Adipocyte (in vitro differentiated cells): ENCODE measurements at regions not wholly inside any gene's neighbourhood (a gene's known extent, or its start where the extent isn't known, plus 50 kb on each side); places are given as distances from the start of the nearest gene placed in this dataset.
A peak's percentile ranks its signal among the peaks of the same experiment; 100 is the strongest.

Source experiments
- DNase-seq: peaks from one replicate; pipeline ENCODE4 v3.0.0-alpha.2; 2015; ENCODE audit warnings: low read depth
- H3K27me3 ChIP-seq: replicated peaks from 2 replicates; pipeline ENCODE4 v1.7.0; 2013; ENCODE audit warnings: mild to moderate bottlenecking, low read length, moderate library complexity; ENCODE audit not compliant: control insufficient read depth, insufficient read depth
- H3K36me3 ChIP-seq: 2 replicates; pipeline ENCODE4 v1.7.0; 2013; ENCODE audit warnings: low read length, mild to moderate bottlenecking, moderate library complexity; ENCODE audit not compliant: control insufficient read depth, insufficient read depth, severe bottlenecking
- H3K4me1 ChIP-seq: 2 replicates; pipeline ENCODE4 v1.7.0; 2013; ENCODE audit warnings: mild to moderate bottlenecking, low read length, moderate library complexity; ENCODE audit not compliant: control insufficient read depth, insufficient read depth
- H3K4me3 ChIP-seq: 2 replicates; pipeline ENCODE4 v1.7.0; 2013; ENCODE audit warnings: mild to moderate bottlenecking, low read length, moderate library complexity
- H3K9ac ChIP-seq: 2 replicates; pipeline ENCODE4 v1.7.0; 2013; ENCODE audit warnings: mild to moderate bottlenecking, low read length, moderate library complexity
- H3K9me3 ChIP-seq: 2 replicates; pipeline ENCODE4 v1.7.0; 2013; ENCODE audit warnings: mild to moderate bottlenecking, low read length, moderate library complexity; ENCODE audit not compliant: control insufficient read depth

GRCh38 chr4:111693758-111694157 lies 451.5 kb upstream of the FAM241A start:
- H3K27me3 ChIP-seq: no peaks in the 10 kb centered on the region

GRCh38 chr4:111695677-111696076 lies 449.6 kb upstream of the FAM241A start:
- no peaks in the 10 kb centered on the region for H3K9me3 ChIP-seq
- H3K4me1 ChIP-seq: no peaks in the 10 kb centered on the region
- DNase-seq: no peak
- no peaks in the 10 kb centered on the region for H3K36me3 ChIP-seq
- H3K27me3 ChIP-seq: no peaks in the 10 kb centered on the region
- no peak overlapping the region for H3K9ac ChIP-seq
- H3K4me3 ChIP-seq: no peak overlapping the region

More at GRCh38 chr4:111693758-111694157, 451.5 kb upstream of the FAM241A start:
- Histone ChIP-seq H3K4me1 (peaks cover 14% of the 10 kb centered on the region), H3K4me3 (no peak overlapping the region), H3K9me3 (no peaks in the 10 kb centered on the region), H3K36me3 (no peaks in the 10 kb centered on the region), H3K9ac (no peak overlapping the region)
- DNase-seq: no peak

- no peaks in the 10 kb centered on the region for H3K4me1 ChIP-seq
- no peaks in the 10 kb centered on the region for H3K9me3 ChIP-seq
- no peak overlapping the region for H3K9ac ChIP-seq
- DNase-seq: no peak
- H3K36me3 ChIP-seq: no peaks in the 10 kb centered on the region
- no peak overlapping the region for H3K4me3 ChIP-seq
- no peaks in the 10 kb centered on the region for H3K27me3 ChIP-seq
Observed at GRCh38 chr4:111696505-111696904, 448.7 kb upstream of the FAM241A start.

- DNase-seq: no peak
- Histone ChIP-seq H3K4me3 (no peak overlapping the region), H3K9ac (no peak overlapping the region), H3K4me1 (no peaks in the 10 kb centered on the region), H3K36me3 (no peaks in the 10 kb centered on the region), H3K27me3 (no peaks in the 10 kb centered on the region), H3K9me3 (no peaks in the 10 kb centered on the region)
Observed at GRCh38 chr4:111697176-111697942, 447.9 kb upstream of the FAM241A start.

GRCh38 chr4:111698361-111698760 lies 446.9 kb upstream of the FAM241A start:
- DNase-seq: no peak
- Histone ChIP-seq H3K36me3 (no peaks in the 10 kb centered on the region), H3K27me3 (no peaks in the 10 kb centered on the region)

GRCh38 chr4:111699165-111699564 lies 446.1 kb upstream of the FAM241A start:
- no peak for DNase-seq
- Histone ChIP-seq H3K4me3 (no peak overlapping the region), H3K36me3 (no peaks in the 10 kb centered on the region), H3K9ac (no peak overlapping the region), H3K9me3 (no peaks in the 10 kb centered on the region), H3K4me1 (no peaks in the 10 kb centered on the region), H3K27me3 (no peaks in the 10 kb centered on the region)

More at GRCh38 chr4:111698361-111698760, 446.9 kb upstream of the FAM241A start:
- no peaks in the 10 kb centered on the region for H3K4me1 ChIP-seq
- H3K4me3 ChIP-seq: no peak overlapping the region
- no peak overlapping the region for H3K9ac ChIP-seq
- no peaks in the 10 kb centered on the region for H3K9me3 ChIP-seq

GRCh38 chr4:111701102-111701501 lies 444.2 kb upstream of the FAM241A start:
- DNase-seq: no peak
- no peak overlapping the region for H3K4me3 ChIP-seq
- H3K9me3 ChIP-seq: no peaks in the 10 kb centered on the region
- H3K27me3 ChIP-seq: no peaks in the 10 kb centered on the region
- H3K9ac ChIP-seq: no peak overlapping the region
- no peaks in the 10 kb centered on the region for H3K36me3 ChIP-seq
- no peaks in the 10 kb centered on the region for H3K4me1 ChIP-seq

GRCh38 chr4:111707491-111707890 lies 437.8 kb upstream of the FAM241A start:
- H3K27me3 ChIP-seq: no peaks in the 10 kb centered on the region
- no peaks in the 10 kb centered on the region for H3K36me3 ChIP-seq
- DNase-seq: no peak
- no peaks in the 10 kb centered on the region for H3K4me1 ChIP-seq
- H3K4me3 ChIP-seq: no peak overlapping the region
- H3K9ac ChIP-seq: no peak overlapping the region
- H3K9me3 ChIP-seq: no peaks in the 10 kb centered on the region

- H3K36me3 ChIP-seq: no peaks in the 10 kb centered on the region
- no peak overlapping the region for H3K9ac ChIP-seq
- no peaks in the 10 kb centered on the region for H3K27me3 ChIP-seq
- no peak for DNase-seq
- H3K4me1 ChIP-seq: no peaks in the 10 kb centered on the region
- H3K4me3 ChIP-seq: no peak overlapping the region
- no peaks in the 10 kb centered on the region for H3K9me3 ChIP-seq
Observed at GRCh38 chr4:111712093-111712677, 433.1 kb upstream of the FAM241A start.

- Histone ChIP-seq H3K9me3 (no peaks in the 10 kb centered on the region), H3K4me3 (no peak overlapping the region), H3K36me3 (no peaks in the 10 kb centered on the region), H3K4me1 (no peaks in the 10 kb centered on the region), H3K9ac (no peak overlapping the region), H3K27me3 (no peaks in the 10 kb centered on the region)
- DNase-seq: no peak
Observed at GRCh38 chr4:111713276-111713675, 432.0 kb upstream of the FAM241A start.

- Histone ChIP-seq H3K4me1 (no peaks in the 10 kb centered on the region), H3K9ac (no peak overlapping the region), H3K27me3 (no peaks in the 10 kb centered on the region), H3K9me3 (no peaks in the 10 kb centered on the region), H3K36me3 (no peaks in the 10 kb centered on the region), H3K4me3 (no peak overlapping the region)
- peak; percentile 1 for DNase-seq
Observed at GRCh38 chr4:111717921-111718320, 427.3 kb upstream of the FAM241A start.
